H1 (cell line): ENCODE measurements at regions not wholly inside any gene's neighbourhood (a gene's known extent, or its start where the extent isn't known, plus 50 kb on each side); places are given as distances from the start of the nearest gene placed in this dataset.

Source experiments
- FOSL1 ChIP-seq: IDR thresholded peaks from 2 replicates; pipeline ENCODE4 v1.6.1; 2011; ENCODE audit warnings: mild to moderate bottlenecking, low read depth, low read length, moderate library complexity; ENCODE audit not compliant: insufficient read depth
- PHF8 ChIP-seq: fragments of 200-600 bp; sonication (generic); conservative IDR thresholded peaks from 2 replicates; pipeline ENCODE4 v1.7.1; 2012; ENCODE audit warnings: low read depth, mild to moderate bottlenecking, inconsistent platforms, low read length, moderate library complexity
- SIN3A ChIP-seq, 2 experiments: IDR thresholded peaks in 1 of 2; conservative IDR thresholded peaks in 1 of 2; 2 replicates each; pipeline ENCODE4 v1.6.1; 2011 to 2012; ENCODE audit warnings: low read length in 2 of 2, improper control_type of control experiment in 1 of 2, low read depth in 1 of 2, mild to moderate bottlenecking in 1 of 2
- TBP ChIP-seq: IDR thresholded peaks from 2 replicates; pipeline ENCODE4 v1.6.1; 2011; ENCODE audit warnings: low read depth, low read length, improper control_type of control experiment
- TF ChIP-seq, protein P1 (sequence below), 3 experiments: IDR thresholded peaks; 1 replicate in 2 of 3; 2 replicates in 1 of 3; pipeline versions ENCODE4 v1.5.1 to v1.6.1; 2011; ENCODE audit warnings: low read length in 3 of 3, mild to moderate bottlenecking in 3 of 3, inconsistent platforms in 2 of 3, low read depth in 1 of 3, moderate library complexity in 1 of 3; ENCODE audit not compliant: insufficient read depth in 1 of 3; ENCODE audit errors: control extremely low read depth in 1 of 3

DNA sequence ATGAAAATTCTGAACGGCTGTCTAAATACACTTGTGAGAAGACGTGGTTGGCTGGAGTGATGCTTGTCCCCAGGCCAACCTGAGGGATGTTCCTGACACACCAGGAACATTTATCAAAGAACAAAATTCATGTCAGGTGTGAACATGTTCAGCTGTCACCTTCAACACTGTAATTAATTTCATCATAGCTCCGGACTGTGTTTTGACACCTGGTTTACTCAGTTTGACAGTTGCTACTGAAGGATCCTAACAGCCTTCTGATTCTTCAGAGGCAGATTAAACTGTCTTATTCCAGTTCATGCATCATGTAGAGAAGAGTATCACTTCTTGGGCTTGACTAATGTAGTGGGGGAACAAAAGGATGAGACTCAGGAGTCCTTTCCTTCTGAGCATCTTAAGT lies 134.1 kb downstream of the NPR3 start (continued):
- TF ChIP-seq TBP = no peak
- TF ChIP-seq SIN3A (conservative IDR thresholded peaks at IDR 0.05 in 1 of 2, IDR thresholded peaks at IDR 0.05 in 1 of 2; ENCODE audit: low read depth in 1 of 2, low read length in 2 of 2) = no peak
- no peak for TF ChIP-seq FOSL1
- TF ChIP-seq PHF8 = no peak
- TF ChIP-seq, protein P1, sequence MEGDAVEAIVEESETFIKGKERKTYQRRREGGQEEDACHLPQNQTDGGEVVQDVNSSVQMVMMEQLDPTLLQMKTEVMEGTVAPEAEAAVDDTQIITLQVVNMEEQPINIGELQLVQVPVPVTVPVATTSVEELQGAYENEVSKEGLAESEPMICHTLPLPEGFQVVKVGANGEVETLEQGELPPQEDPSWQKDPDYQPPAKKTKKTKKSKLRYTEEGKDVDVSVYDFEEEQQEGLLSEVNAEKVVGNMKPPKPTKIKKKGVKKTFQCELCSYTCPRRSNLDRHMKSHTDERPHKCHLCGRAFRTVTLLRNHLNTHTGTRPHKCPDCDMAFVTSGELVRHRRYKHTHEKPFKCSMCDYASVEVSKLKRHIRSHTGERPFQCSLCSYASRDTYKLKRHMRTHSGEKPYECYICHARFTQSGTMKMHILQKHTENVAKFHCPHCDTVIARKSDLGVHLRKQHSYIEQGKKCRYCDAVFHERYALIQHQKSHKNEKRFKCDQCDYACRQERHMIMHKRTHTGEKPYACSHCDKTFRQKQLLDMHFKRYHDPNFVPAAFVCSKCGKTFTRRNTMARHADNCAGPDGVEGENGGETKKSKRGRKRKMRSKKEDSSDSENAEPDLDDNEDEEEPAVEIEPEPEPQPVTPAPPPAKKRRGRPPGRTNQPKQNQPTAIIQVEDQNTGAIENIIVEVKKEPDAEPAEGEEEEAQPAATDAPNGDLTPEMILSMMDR (IDR thresholded peaks at IDR 0.05; ENCODE audit: control extremely low read depth in 1 of 3, insufficient read depth in 1 of 3, low read depth in 1 of 3, low read length in 3 of 3) = no peak
